ENCODE measurements at regions not wholly inside any gene's neighbourhood (a gene's known extent, or its start where the extent isn't known, plus 50 kb on each side); places are given as distances from the start of the nearest gene placed in this dataset.

- TF ChIP-seq CTCF (IDR thresholded peaks at IDR 0.05) (no peak), POLR2A (IDR thresholded peaks at IDR 0.05; ENCODE audit: low read depth) (no peak), POLR2AphosphoS5 (IDR thresholded peaks at IDR 0.05) (no peak), EP300 (IDR thresholded peaks at IDR 0.05) (no peak)
Measured at GRCh38 chr1:101474039-101474665, 237.3 kb downstream of the S1PR1 start.
